Muscle layer of duodenum (tissue), 2 donors: ENCODE measurements at regions not wholly inside any gene's neighbourhood (a gene's known extent, or its start where the extent isn't known, plus 50 kb on each side); places are given as distances from the start of the nearest gene placed in this dataset.
"Not testable (repeated sequence)": the region's sequence is repeated elsewhere in the genome, so short reads cannot be mapped to it uniquely, and the experiment has no call there.

Experiments
- H3K27ac ChIP-seq: one replicate; pipeline ENCODE4 v1.7.0; 2013; ENCODE audit warnings: mild to moderate bottlenecking, low read length
- H3K27me3 ChIP-seq: one replicate; pipeline ENCODE4 v1.7.0; 2013; ENCODE audit warnings: low read depth, mild to moderate bottlenecking, control low read depth, low read length
- H3K36me3 ChIP-seq, 2 donors: one replicate each; pipeline ENCODE4 v1.7.0; 2013; ENCODE audit warnings: low read length in 2 of 2, control low read depth in 1 of 2, mild to moderate bottlenecking in 1 of 2; ENCODE audit not compliant: insufficient read depth in 2 of 2, control insufficient read depth in 1 of 2
- H3K4me1 ChIP-seq, 2 donors: one replicate each; pipeline ENCODE4 v1.7.0; 2013; ENCODE audit warnings: low read length in 2 of 2, mild to moderate bottlenecking in 2 of 2, control low read depth in 1 of 2, moderate library complexity in 1 of 2; ENCODE audit not compliant: insufficient read depth in 2 of 2, control insufficient read depth in 1 of 2
- H3K4me3 ChIP-seq, 2 donors: one replicate each; pipeline ENCODE4 v1.7.0; 2013; ENCODE audit warnings: low read length in 2 of 2, low read depth in 1 of 2, mild to moderate bottlenecking in 1 of 2
- H3K9me3 ChIP-seq, 2 donors: one replicate each; pipeline ENCODE4 v1.7.0; 2013; ENCODE audit warnings: low read length in 2 of 2, control low read depth in 1 of 2, mild to moderate bottlenecking in 1 of 2; ENCODE audit not compliant: control insufficient read depth in 1 of 2
- donor health status: healthy.

DNA sequence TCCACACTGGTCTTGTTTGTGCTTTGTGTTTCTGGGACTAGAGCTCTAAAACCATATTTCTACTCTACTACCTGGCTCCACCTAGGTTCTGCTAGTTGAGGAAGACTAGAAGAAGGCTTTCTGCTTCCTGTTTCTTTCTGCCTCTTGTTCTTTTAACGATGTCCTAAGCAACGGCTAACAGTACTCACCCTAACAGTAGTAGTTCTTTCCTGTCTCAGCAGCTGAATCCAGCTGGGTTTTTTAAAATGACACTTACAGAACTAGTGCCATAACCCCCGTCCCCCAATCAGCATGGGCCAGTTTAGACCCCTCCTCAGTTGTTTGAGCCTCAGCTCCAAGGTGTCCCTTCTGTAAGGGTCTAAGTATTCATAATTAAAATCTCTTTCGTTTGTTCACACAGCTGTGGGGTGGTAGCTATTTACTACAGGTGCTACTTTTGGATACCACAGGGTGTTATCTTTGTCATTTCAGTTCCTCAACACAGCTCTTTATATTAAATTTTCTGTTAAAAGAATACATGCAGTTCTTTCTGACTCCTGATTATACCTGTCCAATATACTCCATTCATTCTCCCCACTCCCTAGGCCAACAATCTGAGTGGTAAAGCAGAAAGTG, 790.2 kb downstream of the DHX35 start:
- H3K27ac ChIP-seq: no peak overlapping the region
- no peaks in the 10 kb centered on the region for H3K36me3 ChIP-seq

DNA sequence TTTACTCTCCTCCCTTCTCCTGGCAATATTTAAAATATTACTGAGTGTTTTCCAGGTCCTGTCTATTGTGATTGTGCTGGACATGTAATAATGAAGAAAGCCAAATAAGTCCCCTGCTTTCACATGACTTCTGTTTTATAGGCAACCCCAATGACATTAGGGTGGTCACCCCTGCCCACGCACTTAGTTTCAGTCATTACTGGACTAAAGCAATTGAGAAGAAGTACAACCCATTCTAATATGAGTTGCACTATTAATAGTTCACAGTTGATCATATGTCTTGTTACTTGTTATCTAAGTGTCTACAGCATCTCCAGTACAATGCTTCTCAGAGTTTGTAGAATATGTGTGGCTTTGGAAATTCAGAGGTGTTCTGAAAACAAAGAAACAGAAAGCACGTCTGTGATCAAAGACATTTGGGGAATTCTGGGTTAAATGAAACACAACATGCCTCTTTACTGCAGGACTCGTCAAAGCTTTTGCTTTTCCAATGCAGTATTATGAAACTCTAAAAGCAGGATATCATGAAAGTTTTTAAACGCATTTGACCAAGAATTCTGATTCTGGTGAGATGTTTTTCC, 789.5 kb downstream of the DHX35 start:
- no peaks in the 10 kb centered on the region for H3K36me3 ChIP-seq
- no peaks in the 10 kb centered on the region for H3K4me1 ChIP-seq
- H3K9me3 ChIP-seq: peaks cover 0 to 11% of the 10 kb centered on the region in 2 donors
- no peak overlapping the region for H3K4me3 ChIP-seq
- H3K27me3 ChIP-seq: no peaks in the 10 kb centered on the region
- H3K27ac ChIP-seq: no peak overlapping the region

More for the DNA sequence above, 790.2 kb downstream of the DHX35 start:
- Histone ChIP-seq H3K4me3 (no peak overlapping the region), H3K27me3 (no peaks in the 10 kb centered on the region), H3K4me1 (no peaks in the 10 kb centered on the region), H3K9me3 (peaks cover 0 to 11% of the 10 kb centered on the region in 2 donors)

DNA sequence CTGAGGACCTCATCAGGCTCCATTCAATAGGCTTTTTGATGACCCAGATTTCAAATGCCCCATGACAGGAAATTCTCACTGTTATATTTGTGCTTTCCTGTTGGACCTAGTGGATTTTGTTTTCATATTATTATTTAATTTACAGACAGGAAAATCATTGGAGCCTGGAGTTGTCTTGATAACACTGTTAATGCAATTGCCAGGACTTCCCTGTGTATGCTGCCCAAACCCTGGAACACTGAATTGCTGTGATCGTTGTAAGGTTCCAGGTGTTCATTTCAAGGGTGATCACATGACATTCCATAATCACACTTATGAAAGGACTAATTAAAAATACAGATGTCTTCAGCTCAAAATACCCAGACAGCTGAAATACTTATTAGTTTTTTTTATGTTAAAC, 783.2 kb downstream of the DHX35 start:
- Histone ChIP-seq H3K36me3 (no peaks in the 10 kb centered on the region), H3K4me1 (no peaks in the 10 kb centered on the region), H3K9me3 (peaks cover 0 to 11% of the 10 kb centered on the region in 2 donors), H3K27me3 (no peaks in the 10 kb centered on the region), H3K4me3 (no peak overlapping the region), H3K27ac (no peak overlapping the region)

DNA sequence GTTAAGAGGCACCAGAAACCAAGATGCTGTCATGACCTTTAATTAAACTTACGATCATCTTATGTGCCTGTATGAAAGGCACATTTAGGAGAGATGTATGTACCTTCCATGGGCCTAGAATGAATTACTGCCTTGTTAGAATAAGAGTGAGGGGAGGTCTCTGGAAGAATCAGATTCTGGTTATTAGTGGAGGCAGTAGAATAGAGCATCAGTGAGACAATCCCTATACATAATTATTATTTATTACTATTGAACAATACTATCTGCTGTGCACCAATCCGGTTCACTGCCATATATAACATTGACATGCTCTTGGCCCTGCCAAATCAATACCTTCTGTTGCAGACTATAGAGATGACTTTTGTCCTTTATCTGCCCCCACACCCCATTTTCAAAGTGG, 776.5 kb downstream of the DHX35 start:
- H3K27ac ChIP-seq: no peak overlapping the region
- no peak overlapping the region for H3K4me3 ChIP-seq
- no peaks in the 10 kb centered on the region for H3K27me3 ChIP-seq
- no peaks in the 10 kb centered on the region for H3K36me3 ChIP-seq
- H3K4me1 ChIP-seq: no peaks in the 10 kb centered on the region
- no peaks in the 10 kb centered on the region for H3K9me3 ChIP-seq

DNA sequence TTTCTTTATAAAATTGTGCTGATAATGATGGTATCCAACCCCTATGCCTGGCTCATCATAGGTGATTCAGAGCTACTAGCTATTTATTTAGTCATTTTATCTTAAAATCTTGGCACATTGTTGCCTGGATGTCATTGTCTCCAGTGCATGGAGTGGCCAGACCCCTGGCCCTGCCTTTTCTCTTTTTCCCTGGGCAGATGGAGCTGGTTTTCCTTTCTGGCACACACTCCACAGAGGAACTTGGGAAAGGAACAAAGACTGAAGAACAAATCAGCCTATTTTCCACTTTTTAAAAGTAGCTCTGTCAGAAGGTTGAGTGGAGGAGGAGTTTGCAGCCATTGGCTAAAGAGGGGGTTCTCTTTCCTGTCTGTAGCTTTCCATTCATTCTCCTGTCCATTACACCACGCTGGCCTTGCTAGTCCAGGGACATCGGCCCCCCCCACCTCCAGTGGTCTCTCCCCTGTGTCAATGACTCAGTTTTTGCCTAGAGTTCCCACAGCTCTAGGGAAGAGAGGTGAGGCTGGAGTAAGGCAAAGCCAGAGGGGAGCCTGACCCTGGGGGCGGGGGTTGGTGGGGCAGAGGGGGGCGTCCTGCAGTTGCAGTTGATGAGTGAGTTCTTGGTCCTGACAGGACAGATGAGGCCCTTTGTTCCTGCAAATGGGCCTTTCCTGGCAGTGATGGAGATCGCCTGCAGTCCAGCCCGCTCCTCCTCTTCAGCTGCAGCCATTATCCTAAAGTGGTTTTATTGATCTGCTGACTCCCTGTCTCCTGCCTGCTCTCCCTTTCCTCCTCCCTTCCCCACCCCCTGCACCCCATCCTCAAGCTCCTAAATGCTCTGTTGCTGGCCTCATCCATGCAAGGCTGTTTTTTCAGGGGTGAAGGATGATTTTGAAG, 774.5 kb downstream of the DHX35 start:
- H3K4me3 ChIP-seq: no peak overlapping the region
- no peaks in the 10 kb centered on the region for H3K9me3 ChIP-seq
- no peaks in the 10 kb centered on the region for H3K4me1 ChIP-seq
- H3K27ac ChIP-seq: no peak overlapping the region
- no peaks in the 10 kb centered on the region for H3K27me3 ChIP-seq
- H3K36me3 ChIP-seq: no peaks in the 10 kb centered on the region

DNA sequence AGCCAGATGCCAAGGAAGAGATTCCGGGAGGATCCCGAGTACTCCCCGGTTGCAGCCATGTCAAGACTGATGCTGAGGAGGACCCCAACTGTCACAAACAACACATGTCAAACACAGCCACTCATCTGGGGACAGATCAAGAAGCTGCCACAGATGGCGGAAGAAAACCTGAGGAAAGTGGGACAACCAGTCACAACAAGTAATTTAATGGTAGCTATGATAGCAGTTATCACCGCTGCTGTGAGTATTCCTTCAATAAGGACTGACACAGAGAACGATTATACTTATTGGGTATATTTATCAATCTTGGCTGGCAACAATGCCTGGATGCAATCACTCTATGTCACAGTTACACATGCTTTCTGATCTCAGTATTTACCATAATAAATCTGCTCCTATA, 763.4 kb downstream of the DHX35 start:
- not testable (repeated sequence) for H3K27me3 ChIP-seq, H3K27ac ChIP-seq, H3K36me3 ChIP-seq, H3K4me3 ChIP-seq, H3K4me1 ChIP-seq
- peaks cover 0 to 27% of the 10 kb centered on the region in 2 donors for H3K9me3 ChIP-seq

DNA sequence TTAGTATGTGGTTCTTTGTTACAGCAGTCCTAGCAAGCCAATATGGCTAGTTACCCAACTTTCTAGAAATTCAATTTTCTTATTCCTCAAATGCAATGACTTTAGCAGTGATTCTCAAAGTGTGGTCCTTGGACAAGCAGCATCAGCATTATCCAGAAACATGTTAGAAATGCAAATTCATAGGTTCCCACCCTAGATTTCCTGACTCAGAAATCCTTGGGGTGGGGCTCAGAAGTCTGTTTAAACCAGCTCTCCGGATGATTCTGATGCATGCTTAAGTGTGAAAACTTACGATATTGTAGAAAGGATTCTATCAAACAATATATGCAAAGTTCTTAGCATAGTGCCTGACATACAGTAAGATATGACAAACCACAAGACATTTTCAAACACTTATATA, 757.1 kb downstream of the DHX35 start:
- Histone ChIP-seq H3K27ac (no peak overlapping the region), H3K4me3 (no peak overlapping the region), H3K36me3 (no peaks in the 10 kb centered on the region), H3K4me1 (no peaks in the 10 kb centered on the region), H3K27me3 (no peaks in the 10 kb centered on the region), H3K9me3 (no peaks in the 10 kb centered on the region)

DNA sequence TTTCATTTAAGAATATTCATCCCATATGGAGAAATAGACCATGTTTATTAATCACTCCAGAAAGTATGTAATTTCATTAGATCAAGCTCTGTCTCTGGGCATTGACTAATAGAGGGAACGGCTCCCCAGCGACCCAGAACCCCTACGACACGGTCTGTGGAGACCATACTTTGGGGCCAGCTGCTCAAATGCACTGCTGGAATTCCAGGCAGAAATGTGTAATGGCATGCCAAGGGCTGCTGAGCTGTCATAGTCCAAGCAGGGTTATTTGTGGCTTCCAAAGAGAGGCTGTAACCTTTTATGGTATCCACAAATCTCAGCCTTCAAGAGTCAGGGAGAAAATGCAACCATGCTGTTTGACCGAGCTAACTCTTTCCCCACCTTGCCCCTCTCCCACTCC, 755.8 kb downstream of the DHX35 start:
- Histone ChIP-seq H3K4me3 (no peak overlapping the region), H3K4me1 (no peaks in the 10 kb centered on the region)

DNA sequence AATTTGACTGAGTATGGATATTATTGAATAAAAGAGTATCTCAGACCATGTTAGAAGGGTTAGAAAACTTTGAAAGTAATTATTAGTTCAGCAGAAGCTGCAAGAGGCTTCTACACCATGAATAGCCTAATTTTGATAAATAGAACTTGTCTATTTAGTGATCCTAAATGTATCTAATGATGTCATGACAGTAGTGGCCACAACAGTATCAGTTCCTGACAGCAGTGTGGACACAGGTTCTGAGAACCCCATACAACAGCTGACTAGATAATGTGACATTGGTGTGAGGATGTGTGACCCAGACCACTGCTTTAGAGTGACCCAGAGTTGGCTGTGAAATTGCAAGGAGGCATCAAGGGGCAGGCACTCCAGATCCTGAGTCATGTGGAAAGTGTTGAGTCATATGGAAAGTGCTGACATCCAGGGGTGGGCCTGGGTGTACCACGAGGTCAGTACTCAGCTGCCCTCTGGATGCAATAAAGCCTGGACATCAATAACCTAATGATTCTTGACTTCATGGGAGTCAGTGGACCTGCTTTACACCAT, 754.7 kb downstream of the DHX35 start:
- Histone ChIP-seq H3K4me1 (no peaks in the 10 kb centered on the region), H3K27me3 (no peaks in the 10 kb centered on the region), H3K9me3 (no peaks in the 10 kb centered on the region), H3K36me3 (no peaks in the 10 kb centered on the region), H3K4me3 (no peak overlapping the region), H3K27ac (no peak overlapping the region)

More for the DNA sequence above, 755.8 kb downstream of the DHX35 start:
- no peaks in the 10 kb centered on the region for H3K36me3 ChIP-seq
- no peaks in the 10 kb centered on the region for H3K9me3 ChIP-seq
- no peak overlapping the region for H3K27ac ChIP-seq
- H3K27me3 ChIP-seq: no peaks in the 10 kb centered on the region

DNA sequence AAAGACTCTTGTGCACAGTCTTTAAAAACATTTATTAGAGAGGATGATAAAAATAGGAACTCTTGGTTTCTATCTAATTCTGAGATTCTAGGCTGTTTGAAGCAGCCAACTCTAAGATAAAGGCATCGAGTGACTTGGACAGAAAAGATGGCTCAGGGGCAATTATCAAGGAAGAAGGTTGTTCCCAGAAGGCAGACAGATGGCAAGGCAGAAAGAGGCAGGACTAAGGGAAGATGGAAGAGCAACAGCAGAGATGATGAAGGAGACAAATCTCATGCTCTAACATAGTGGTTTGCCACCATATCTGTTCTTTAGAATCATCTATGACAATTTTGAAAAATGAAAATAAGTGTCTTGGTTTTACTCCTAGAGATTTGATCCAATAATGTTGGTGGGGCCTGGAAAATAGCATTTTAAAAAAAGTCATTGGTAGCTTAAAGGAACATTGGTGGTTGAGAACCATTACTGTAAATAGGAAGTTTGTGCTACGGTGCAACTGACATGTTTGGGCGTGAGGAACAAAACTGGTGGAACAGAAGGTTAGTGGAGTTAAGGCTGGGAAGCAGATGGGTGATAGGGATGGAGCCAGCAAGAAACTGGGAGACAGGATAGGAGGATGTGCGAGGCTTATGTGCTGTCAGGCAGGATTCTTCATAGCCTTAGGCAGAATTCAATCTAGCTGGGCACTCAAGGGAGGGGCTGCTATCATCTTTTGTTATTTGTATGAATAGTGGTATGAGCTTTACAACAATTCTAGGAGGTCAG, 751.1 kb downstream of the DHX35 start:
- Histone ChIP-seq H3K4me3 (no peak overlapping the region), H3K27ac (no peak overlapping the region), H3K9me3 (no peaks in the 10 kb centered on the region), H3K36me3 (no peaks in the 10 kb centered on the region), H3K4me1 (no peaks in the 10 kb centered on the region), H3K27me3 (no peaks in the 10 kb centered on the region)

DNA sequence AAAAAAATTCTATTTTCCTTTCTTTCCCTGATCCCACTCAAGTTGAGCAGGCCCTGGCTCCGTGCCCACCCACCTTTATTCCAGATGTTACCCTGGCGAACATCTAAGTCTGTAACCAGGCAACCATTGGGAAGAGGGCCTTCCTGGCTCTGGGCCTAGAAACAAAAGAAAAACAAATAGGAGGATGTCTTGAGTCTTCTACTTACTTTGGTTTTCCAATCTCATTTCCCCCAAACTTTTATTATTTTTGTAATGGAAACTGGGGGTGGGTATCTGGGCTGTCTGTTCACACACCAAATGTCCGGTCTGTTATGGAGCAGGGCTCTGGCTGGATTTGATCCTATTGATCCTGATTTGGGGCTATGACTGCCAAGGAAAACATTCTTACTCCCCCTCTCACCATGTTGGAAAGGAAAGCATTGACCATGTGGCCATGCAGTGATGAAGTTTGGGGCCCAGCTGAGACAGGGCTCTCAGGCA, 744.1 kb downstream of the DHX35 start:
- H3K27ac ChIP-seq: no peak overlapping the region
- no peaks in the 10 kb centered on the region for H3K27me3 ChIP-seq
- no peaks in the 10 kb centered on the region for H3K9me3 ChIP-seq
- H3K4me3 ChIP-seq: no peak overlapping the region
- peaks cover 0 to 15% of the 10 kb centered on the region in 2 donors for H3K4me1 ChIP-seq
- H3K36me3 ChIP-seq: no peaks in the 10 kb centered on the region
